Medulla oblongata (tissue), 1 donor: ENCODE measurements at regions not wholly inside any gene's neighbourhood (a gene's known extent, or its start where the extent isn't known, plus 50 kb on each side); places are given as distances from the start of the nearest gene placed in this dataset.
"Not testable (repeated sequence)": the region's sequence is repeated elsewhere in the genome, so short reads cannot be mapped to it uniquely, and the experiment has no call there.

Source experiments
- DNase-seq: peaks from one replicate; pipeline ENCODE4 v3.0.0-alpha.2; 2015; ENCODE audit errors: extremely low spot score

DNA sequence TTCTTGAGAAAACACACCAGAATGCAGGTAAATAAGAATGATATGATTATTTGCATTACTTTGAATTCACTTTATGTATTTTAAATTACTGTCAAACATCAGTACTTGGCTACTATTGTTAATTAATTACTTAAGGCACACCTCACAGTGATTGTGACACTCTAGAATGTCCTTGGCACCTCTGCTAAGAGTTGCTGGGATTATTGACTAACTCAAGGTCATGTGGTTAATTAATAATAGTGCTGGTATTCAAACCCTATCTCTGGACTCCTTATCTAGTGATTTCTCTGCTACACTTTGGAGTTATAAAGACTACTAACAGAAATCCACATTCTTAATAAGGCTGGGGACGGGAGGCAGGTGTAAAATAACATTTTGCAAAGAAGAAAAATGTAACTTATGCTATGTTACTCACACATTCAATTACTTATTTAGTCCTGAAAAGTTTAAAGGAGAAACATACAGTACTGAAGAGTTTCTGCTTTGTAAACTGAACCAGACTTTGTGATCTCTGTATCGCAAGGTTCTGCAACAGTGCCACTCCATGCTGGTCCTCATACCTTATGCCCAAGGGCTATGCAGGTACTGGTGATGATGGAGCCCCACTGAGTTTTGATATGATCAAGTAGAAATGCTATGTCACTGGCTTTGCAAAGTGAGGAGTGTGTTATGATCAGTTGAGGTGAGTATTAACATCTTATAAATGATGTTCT lies 242.7 kb downstream of the MID1IP1 start:
- no peak for DNase-seq

DNA sequence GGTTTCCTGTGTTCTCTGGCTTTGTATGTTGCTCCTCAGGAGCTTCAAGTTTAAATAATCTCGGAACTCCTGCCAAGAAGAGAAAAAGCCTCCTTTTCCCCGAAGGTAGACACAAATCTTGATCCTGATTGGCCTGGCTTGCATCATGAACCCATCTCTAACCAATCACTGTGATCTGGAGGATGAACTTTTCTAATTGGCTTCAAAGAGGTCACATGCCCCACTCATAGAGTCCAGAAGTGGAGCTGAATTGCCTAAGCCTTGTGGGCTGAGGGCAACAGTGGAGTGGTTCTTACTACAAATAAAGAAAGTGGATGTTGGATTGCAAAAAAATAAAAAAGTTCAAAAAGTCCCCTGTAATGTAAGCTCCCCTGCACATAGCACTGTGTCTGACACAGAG lies 245.9 kb downstream of the MID1IP1 start:
- DNase-seq: no peak

DNA sequence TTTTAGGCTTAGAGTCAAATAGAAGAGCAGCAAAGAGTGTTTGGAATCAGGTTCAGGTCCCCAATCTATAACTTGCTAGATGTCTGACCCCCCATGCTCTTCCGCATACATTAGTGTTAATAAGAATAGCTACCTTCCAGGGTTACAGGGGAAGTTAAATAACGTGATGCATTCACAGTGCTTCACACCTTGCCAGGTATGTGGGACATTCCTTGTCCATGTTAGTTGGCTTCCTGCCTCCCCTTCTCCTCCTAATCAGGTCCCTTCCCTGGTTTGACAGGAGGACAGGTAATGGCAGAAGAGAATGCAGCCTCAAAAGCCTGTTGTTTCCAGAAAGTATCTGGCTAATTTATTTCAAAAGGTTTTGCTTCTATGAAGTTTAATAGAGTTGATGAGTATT lies 248.7 kb downstream of the MID1IP1 start:
- DNase-seq: no peak

DNA sequence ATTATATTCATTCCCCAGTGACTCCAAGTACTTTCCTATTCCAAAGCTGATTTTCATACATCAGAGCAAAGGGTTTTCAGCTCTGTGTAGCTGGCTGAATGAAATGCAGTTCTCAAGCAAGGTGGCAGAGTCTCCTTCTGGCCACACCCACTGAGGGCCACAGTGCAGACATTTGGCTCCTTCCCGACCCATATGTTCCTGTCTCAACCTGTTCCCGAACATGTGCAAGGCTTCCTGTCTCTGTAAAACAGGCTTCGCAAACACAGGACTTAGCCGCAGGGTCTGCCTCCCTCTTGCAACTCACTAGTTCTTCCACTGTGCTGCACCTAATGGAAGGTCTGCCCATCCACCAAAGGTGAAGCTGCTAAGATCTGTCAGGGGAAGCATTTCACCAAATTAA lies 249.2 kb downstream of the MID1IP1 start:
- DNase-seq: no peak

DNA sequence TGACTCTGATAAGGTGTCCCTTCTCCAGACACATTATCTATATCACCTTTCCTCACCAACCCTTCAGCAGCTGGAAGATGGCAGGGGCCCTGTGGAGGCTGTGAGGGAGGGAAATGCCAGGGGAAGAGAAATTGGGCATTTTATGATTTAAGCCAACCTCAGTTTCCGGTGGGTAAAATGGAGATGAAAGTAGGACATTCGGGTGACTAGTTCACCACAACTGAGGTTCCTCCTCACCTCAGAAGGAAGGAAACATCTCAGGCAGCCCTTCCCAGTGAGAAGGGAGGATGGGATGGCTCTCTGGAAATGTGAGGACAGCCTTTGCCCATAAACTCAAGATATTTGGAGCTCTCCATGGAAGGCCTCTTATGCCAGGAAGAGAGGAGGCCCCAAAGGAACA lies 251.5 kb downstream of the MID1IP1 start:
- no peak for DNase-seq

DNA sequence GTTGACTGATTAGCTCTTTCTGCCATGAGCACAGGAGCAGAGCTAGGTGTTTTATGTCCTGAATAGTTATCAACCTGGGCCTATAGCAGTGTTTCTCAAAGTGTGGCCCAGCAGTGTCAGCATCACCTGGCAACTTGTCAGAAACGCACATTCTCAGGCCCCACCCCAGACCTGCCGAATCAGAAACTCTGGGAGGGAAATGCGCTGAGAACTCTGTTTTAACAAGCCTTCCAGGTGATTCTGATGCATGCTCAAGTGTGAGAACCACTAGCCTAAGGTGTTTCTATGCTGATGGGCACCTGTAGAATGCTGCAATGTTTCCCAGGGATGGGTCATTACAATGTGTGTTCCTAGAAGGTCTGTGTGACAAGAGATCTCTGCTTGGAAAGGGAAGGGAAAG lies 257.5 kb downstream of the MID1IP1 start:
- no peak for DNase-seq

DNA sequence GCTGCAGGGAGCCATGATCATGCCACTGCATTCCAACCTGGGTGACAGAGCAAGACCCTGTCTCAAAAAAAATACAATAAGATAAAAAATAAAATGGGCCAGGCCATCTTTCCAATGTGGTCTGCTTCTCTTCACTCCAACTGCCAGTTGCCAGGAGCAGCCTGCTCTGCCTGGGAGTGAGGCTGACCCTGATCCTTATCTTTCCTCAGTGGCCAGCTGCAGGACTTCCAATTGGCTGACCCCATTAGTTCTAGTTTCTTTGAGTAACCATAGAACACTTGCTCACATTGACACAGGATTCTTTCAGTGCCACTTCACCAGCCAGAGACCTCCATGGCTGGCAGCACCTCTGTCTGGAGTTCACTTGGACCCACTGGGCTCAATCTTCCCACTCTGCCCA lies 258.6 kb downstream of the MID1IP1 start:
- DNase-seq: no peak

DNA sequence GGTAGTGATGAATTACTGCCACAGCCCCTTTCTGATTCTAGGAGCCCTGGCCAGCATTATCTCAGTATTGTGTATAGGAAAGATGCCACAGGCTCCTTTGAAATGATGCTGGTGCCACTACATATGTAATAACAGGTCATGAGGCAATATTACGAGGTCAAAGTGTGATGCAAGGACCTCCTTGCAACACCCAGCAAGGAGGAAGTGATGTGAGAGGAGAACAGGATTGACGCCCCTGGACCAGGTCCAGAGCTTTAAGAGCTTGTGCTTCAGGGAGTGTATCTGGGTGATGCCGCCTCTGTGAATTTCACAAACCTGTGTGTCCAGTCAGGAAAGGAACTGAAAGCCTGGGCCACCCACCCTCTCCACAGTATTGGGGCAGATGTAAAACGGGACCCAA lies 261.8 kb downstream of the MID1IP1 start:
- no peak for DNase-seq

DNA sequence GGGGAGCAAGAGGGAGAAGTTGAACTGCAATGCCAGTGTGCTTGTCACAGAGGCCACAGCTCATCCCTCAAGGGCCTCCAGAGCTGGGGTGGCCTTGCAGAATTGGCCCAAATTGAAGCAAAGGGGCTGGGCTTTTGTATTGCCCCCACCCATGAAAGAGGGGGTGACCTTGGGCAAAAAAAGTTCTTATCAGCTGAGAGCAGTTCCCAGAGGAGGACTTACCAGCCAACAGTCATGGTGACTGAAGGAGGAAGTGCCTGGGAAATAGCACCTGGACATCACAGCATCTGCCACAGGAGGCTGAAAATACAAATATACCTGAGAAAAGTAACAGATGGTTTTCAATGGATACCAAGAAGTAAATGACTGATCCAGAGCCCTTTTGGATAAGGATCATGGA lies 262.4 kb downstream of the MID1IP1 start:
- no peak for DNase-seq

DNA sequence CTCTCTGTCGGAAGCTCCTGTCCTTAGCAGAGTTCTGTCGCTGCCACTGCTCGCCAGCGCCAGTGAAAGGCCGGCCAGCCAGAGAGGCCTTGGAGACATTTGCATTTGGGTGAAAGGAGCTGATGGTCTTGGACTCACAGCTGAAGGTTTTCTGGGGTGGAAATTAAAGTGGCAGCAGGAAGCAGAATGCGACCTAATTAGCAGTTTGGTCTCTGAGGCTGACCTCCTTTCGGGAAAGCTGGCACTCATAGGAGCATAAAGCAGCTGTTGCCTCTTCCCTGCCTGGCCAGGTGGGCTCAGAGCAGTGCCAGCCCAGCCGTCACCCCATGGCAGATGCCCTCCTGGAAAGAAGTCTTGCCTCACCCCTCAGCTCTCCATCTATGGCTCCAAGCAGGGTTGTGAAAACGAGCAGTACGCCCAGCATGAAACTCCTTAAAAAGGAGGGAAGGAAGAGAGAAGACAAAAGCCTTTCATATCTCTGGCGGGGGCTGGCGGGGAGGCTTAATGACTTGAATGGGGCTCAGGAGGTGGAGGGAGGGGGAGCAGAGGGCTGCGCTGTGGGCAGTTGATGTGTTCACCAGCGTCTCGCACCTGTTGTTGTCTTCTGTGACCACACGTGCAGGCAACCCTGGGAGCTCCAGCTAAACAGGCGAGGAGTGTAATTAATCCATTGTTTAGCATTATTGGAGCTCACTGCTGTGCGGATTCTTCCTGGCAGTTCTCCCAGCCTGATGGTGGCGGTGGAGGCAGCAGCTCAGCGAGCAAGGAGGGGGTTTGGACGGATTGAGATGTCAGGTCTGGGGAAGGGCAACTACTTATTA lies 264.0 kb downstream of the MID1IP1 start:
- DNase-seq: peak; percentile 40

DNA sequence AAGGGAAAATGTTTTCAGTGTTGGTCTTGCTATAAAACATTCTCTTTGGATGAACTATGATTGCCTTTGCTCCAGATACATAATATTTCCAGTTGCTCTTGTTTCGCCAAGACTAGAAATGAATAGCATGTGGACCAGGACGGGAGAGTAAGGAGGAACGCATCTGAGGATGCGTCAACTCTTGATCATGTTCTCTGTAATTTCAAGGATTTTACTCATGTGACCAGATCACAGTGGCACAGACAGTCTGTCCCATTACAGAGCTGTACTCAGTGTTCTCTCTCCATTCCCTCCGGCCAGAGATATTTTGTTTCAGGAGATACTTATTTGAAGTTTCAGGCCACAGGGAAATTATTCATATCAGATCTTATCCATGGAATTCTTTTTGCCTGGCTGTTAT lies 266.6 kb downstream of the MID1IP1 start:
- DNase-seq: no peak

DNA sequence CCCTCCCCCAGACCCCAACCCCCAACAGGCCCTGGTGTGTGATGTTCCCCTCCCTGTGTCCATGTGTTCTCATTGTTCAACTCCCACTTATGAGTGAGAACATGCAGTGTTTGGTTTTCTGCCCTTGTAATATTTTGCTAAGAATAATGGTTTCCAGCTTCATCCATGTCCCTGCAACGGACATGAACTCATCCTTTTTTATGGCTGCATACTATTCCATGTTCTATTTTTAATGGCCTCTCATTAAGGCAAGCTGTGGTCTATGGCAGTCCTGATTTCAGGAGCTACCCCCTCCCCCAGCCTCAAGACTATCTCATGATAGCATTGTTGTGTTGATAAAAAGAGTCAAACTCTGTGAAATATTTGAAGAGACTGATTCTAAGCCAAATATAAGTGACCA lies 267.4 kb downstream of the MID1IP1 start:
- DNase-seq: not testable (repeated sequence)

DNA sequence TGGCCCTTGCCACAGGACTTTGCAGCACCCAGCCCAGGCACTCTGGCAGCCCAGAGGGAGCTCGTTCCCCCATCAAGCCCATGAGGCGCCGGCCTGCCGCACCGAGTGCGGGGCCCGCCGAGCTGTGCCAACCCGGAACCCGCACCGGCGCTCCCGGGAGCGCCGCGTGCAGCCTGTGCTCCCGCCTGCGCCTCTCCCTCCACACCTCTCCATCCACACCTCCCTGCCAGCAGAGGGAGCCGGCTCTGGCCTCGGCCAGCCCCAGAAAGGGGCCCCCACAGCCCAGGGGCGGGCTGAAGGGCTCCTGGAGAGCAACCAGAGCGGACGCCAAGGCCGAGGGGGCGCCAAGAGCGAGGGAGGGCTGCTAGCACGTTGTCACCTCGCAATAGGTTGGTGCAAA lies 268.8 kb downstream of the MID1IP1 start:
- no peak for DNase-seq

DNA sequence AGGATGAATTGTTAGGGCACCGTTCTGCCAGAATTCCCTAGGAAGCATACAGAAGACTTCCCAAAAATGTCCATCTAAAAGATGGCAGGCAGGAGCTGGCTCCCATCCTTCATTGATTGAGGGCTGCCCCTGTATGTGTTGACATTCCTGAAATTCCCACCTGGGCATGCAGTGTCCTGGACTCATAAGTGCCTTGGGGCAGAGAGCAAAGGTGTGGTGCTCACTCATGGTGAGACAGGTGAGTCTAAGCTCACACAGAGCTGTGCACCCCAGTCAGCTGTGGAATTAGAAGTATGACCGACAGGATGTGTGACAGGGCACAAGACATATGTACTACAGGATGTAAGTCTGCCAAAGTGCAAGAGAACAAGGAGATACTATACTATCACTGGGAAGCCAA lies 271.9 kb downstream of the MID1IP1 start:
- no peak for DNase-seq

DNA sequence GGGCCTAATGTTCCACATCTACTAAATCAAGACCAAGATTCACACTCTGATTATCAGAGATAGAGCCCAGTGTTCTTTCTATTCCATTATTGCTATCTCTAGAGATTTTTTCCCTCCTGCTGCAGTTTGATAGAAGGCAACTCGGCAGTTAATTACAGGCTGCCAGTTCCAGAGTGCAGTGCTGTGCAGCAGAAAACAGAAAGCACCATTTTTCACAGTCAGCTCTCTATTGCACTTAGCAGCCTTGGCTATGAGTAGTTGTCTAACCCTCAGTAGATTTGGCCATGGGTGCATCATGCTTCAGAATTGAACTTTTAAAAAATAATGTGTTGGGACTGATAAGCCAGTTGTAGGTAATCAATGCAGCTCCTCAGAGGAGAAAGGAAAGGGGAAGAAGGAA lies 295.3 kb downstream of the MID1IP1 start:
- DNase-seq: no peak

DNA sequence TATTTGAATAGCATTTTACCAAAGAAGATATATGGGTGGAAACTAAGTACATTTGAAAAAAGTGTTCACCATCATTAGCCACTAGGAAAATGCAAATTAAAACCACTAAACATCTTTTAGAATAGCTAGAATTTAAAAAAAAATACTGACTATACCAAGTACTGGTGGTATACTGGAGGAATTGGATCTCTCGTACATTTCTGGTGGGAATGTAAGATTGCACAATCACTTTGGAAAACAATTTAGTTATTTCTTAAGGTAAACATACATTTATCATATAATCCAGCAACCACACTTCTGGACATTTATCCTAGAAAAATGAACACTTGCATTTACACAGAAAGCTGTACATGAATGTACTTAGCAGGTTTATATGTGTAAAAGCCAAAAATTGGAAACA lies 303.5 kb downstream of the MID1IP1 start:
- no peak for DNase-seq

DNA sequence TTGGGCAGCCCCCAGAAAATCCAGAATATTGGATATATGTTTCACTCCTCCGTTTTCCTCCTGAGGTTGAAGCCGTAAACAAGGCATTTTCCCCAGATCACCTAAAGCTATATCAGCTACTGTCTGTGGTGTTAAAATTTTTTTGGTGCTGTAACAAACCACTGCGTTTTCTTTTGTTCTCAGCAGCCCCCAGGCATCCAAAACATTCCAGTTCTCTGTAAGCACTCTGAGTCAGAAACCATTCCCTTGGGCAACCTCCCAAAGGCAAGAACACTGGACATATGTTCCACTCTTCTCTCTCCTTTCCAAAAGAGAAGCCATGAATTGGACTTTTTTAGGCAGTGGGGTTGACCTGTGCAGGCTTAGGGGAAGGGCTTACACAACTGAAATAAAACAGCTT lies 310.9 kb downstream of the MID1IP1 start:
- no peak for DNase-seq

DNA sequence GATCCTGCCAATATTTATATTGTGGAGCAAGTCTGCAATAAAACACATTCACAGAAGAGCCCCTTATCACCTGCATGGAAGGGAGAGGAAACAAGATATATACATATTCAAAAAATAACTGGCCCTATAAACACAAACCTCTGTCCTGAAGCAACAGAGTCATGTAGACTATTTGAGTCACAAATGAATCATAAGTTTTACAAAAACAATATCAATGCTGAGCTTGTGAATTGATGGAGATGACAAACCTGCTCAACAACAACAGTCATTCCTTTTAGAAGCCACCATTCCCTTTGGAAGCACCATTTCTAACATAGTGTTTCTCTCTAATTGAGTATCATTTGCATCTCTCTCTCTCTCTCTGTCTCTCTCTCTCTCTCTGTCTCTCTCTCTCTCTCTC lies 313.9 kb downstream of the MID1IP1 start:
- DNase-seq: no peak

DNA sequence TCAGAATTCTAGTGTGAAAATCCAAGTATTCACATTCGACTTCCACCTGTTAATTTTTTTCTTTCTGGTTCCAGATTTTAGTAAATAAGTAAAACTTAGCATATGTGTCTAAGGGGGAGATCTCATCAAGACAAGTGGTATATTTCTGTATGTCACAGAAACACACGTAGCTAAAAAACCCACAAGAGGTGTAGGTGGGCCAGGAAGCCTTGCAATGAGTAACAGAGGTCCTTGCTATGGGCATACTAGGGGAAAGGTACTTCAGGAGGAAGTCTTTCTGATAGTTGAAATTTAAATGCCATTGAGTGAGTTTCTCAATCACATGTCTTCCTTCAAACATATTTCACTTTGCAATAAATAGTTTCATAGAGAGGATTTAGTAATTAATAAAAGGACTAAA lies 315.8 kb downstream of the MID1IP1 start:
- no peak for DNase-seq

DNA sequence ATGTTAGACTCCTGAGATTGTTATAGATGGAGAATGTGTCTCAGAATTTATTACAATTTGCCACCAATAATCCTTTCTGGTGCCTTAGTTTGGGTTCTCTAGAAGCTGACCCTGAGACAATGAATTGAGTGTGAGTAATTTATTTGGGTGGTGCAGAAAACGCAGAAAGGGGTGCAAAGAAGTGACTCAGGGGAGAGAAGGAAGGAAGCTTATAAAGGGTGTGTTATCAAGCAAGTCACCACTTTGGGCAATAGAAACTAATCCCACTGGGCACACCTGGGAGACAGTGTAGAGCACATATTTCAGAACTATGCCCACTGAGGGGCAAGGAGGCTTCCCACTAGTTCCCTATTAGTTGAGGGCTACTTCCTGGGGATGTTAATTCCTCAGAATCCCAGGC lies 320.6 kb downstream of the MID1IP1 start:
- DNase-seq: no peak

DNA sequence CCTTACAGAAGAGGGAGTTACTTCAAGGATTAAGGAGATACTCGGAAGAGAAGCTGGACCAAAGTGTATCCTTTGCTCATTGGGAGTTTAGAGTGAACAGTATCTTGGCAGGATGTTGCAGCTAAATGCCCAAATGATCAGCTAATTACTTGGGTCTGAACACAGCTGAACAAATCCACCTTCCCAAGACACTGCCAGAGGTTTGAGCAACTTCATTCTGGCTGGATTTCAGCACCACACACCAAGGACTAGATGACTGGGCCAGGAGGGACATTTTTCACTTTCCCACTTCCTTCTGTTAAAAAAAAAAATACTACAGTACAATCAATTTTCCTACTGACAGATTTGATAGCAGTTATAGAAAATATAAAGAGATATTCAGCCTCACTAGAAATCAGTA lies 324.6 kb downstream of the MID1IP1 start:
- no peak for DNase-seq

DNA sequence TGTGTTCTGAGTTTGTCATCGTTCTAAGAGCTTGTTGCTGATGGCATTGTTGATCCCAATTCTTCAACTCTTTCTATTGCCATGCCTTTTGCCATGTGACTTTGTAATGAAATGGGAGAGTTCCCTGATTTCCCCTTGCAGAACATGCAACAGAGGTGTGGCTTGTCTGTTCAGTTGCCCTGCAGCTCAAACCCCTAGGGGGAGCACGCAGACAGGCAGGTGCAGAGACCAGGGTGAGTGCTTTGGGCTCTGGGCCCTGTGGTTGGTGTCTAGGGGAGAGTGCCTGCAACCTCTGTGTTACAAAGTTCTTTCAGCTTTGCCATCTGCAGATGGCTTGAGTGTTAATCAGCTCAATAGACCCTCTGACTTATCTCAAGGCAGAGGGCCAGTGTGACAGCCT lies 332.7 kb downstream of the MID1IP1 start:
- peak; percentile 2 for DNase-seq

DNA sequence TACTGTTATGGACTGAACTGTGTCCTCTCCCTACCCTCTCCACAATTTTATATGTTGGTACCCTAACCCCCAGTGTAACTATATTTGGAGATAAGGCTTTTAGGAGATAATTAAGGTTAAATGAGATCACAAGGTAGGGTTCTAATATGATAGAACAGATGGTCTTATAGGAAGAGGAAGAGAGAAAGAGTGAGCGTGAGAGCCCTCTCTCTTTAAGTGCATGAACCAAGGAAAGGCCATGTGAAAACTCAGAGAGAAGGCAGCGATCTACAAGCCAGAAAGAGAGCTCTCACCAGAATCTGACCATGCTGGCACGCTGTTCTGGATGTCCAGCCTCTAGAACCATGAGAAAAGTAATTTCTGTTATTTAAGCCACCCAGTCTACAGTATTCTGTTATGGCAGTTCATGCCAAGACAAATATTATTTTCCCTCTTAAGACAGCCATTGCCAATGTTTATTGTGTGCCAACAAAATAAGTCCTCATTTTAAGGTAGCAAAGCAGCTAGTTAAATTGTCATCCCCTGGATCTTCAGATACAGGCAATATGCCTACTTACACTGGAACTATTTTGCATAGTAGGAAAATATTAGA lies 336.2 kb downstream of the MID1IP1 start:
- DNase-seq: no peak
